ENCODE measurements at regions not wholly inside any gene's neighbourhood (a gene's known extent, or its start where the extent isn't known, plus 50 kb on each side); places are given as distances from the start of the nearest gene placed in this dataset.
"Not testable (repeated sequence)": the region's sequence is repeated elsewhere in the genome, so short reads cannot be mapped to it uniquely, and the experiment has no call there.

DNA sequence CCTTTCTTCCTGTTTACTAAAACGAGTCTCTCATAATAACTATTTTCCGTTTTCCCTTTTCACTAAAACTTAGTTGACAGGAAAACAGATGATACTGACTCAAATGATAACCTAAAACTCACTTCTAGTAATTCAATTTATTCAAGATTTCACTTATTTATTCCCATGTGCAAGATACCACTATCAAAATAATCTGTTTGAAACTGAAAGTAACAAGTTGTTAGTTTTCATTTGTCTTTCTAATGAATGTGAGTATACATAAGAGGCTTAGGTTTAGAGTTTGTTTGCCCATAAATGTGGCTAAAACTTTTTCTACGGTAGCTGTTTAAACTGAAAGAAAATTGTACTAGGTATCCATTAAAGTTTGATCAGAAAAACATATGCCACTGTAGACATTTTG, 314.9 kb upstream of the STEAP1 start:
- Mint-ChIP-seq H3K9me3 (peaks cover 3% of the 10 kb centered on the region), H3K36me3 (ENCODE audit: low read depth) (no peaks in the 10 kb centered on the region), H3K4me1 (ENCODE audit: low read depth) (no peaks in the 10 kb centered on the region), H3K4me3 (peak overlapping the region; percentile 13), H3K27me3 (no peaks in the 10 kb centered on the region), H3K27ac (no peak overlapping the region)

DNA sequence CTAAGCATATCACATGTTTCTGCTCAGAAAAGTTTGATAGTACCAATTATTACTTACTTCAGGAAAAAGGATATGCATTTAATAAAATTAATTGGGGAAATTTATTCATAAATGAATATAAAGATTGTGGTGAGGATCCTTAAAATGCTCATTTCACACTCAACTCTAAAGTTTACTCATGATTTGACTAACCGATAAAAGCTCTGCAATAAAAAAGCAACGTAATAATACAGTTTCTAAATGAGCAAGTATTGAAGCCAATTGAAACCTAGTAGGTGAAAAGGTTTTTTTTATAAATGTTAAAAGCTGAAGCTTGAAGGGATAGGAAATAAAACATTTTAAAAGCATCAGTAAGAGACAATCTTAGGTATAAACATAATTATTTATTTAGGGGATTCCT, 308.3 kb upstream of the STEAP1 start:
- no peaks in the 10 kb centered on the region for H3K4me1 Mint-ChIP-seq (ENCODE audit: low read depth)
- no peaks in the 10 kb centered on the region for H3K36me3 Mint-ChIP-seq (ENCODE audit: low read depth)
- peaks cover 3% of the 10 kb centered on the region for H3K9me3 Mint-ChIP-seq
- H3K27me3 Mint-ChIP-seq, result no peaks in the 10 kb centered on the region
- no peak overlapping the region for H3K4me3 Mint-ChIP-seq
- H3K27ac Mint-ChIP-seq, result no peak overlapping the region

DNA sequence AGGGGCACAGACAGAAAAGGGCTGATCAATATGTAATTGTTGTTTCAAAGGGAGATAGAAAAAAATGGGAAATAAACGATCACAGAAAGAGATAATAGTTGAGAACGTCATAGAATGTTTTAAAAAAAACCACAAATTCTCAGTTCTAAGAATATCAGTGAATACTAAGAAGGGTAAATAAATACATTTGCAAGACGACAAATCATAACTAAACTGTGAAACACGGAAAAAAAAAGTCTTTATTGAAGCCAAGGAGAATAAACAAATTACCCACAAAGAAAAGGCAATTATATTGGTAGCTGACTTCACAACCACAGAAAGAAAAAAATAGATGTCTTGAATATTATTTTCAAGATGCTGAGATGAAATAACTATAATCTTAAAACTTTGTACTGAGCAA, 305.2 kb upstream of the STEAP1 start:
- Mint-ChIP-seq H3K9me3 (no peaks in the 10 kb centered on the region), H3K36me3 (ENCODE audit: low read depth) (no peaks in the 10 kb centered on the region), H3K4me3 (no peak overlapping the region), H3K27me3 (no peaks in the 10 kb centered on the region), H3K4me1 (ENCODE audit: low read depth) (no peaks in the 10 kb centered on the region), H3K27ac (no peak overlapping the region)

DNA sequence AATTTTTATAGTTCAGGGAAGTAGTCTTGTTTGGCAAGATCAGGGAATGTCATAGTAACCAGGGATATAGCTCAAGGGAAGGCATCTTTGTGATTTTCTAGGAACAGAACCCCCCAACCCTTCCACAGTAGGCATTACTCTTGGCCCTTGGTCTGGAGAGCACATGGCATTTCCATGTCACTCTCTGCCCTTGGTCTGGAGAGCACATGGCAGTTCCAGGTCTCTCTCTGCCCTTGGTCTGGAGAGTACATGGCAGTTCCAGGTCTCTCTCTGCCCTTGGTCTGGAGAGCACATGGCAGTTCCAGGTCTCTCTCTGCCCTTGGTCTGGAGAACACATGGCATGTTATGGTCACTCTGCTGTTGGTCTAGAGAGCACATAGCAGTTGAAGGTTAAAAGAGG, 297.2 kb upstream of the STEAP1 start:
- H3K4me1 Mint-ChIP-seq (ENCODE audit: low read depth); H3K27me3 Mint-ChIP-seq; H3K36me3 Mint-ChIP-seq (ENCODE audit: low read depth); H3K9me3 Mint-ChIP-seq; H3K4me3 Mint-ChIP-seq; H3K27ac Mint-ChIP-seq: not testable (repeated sequence)

DNA sequence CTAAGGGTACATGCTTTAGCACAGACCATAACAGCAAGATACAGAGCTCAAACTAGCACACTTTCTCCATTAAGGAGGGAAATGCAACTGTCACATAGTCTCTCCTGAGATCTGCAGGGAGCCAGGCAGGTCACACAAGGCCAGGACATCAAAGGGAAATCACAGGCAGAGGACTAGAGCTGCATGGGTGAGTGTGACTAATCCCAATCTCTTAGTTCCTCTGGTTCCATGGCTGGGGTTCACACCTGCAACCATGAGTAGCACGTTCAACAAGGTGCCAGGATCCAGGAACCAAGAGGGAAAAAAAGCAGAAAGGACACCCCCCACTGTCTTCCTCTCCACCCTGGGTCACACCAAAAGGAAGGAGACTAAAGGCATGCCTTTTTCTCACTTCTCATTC, 296.5 kb upstream of the STEAP1 start:
- H3K36me3 Mint-ChIP-seq (ENCODE audit: low read depth), result no peaks in the 10 kb centered on the region
- H3K9me3 Mint-ChIP-seq, result peaks cover 11% of the 10 kb centered on the region
- H3K27me3 Mint-ChIP-seq, result no peaks in the 10 kb centered on the region

DNA sequence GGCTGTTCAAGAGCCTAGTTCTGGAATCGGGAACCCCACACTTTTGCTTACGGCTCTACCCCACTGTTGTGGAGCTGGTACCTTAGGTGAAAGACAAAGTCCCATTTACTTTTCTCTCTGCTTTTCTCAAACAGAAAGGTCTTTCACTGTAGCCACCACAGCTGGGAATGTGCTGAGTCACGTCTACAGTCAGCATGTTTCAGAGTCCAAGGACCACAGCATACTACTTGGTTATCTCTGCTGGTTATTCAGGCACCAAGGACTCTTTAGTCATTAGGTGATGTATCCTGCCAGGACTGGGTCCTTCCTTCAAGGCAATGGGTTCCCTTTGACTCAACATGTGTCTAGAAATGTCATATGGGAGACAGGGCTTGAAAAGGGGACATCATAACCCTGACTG, 266.8 kb upstream of the STEAP1 start:
- no peaks in the 10 kb centered on the region for H3K4me1 Mint-ChIP-seq (ENCODE audit: low read depth)
- H3K4me3 Mint-ChIP-seq, result no peak overlapping the region
- H3K36me3 Mint-ChIP-seq (ENCODE audit: low read depth), result no peaks in the 10 kb centered on the region
- H3K27ac Mint-ChIP-seq, result no peak overlapping the region
- peaks cover 4% of the 10 kb centered on the region for H3K9me3 Mint-ChIP-seq
- no peaks in the 10 kb centered on the region for H3K27me3 Mint-ChIP-seq

More for the DNA sequence above, 296.5 kb upstream of the STEAP1 start:
- no peak overlapping the region for H3K27ac Mint-ChIP-seq
- H3K4me3 Mint-ChIP-seq, result no peak overlapping the region
- H3K4me1 Mint-ChIP-seq (ENCODE audit: low read depth), result no peaks in the 10 kb centered on the region

DNA sequence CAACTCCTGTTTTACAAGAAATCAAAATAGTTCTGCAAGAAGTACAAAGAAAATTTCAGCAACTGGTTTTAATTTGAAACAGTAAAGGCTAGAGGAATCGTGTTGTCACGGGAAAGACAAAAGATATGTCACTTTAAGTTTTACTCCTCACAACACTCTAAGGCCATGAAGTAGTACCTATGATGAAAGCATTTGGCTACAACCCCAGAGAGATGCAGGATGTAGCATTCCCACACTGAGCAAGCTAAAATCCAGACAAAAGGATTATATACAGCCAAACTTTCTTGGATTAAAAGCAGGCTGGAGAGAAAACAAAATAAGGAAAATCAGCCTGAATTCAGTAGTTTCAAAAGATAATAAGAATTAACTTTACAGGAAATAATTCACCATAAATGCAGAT, 245.5 kb upstream of the STEAP1 start:
- no peaks in the 10 kb centered on the region for H3K4me1 Mint-ChIP-seq (ENCODE audit: low read depth)
- no peak overlapping the region for H3K4me3 Mint-ChIP-seq
- no peaks in the 10 kb centered on the region for H3K27me3 Mint-ChIP-seq
- no peaks in the 10 kb centered on the region for H3K36me3 Mint-ChIP-seq (ENCODE audit: low read depth)
- no peaks in the 10 kb centered on the region for H3K9me3 Mint-ChIP-seq
- no peak overlapping the region for H3K27ac Mint-ChIP-seq

DNA sequence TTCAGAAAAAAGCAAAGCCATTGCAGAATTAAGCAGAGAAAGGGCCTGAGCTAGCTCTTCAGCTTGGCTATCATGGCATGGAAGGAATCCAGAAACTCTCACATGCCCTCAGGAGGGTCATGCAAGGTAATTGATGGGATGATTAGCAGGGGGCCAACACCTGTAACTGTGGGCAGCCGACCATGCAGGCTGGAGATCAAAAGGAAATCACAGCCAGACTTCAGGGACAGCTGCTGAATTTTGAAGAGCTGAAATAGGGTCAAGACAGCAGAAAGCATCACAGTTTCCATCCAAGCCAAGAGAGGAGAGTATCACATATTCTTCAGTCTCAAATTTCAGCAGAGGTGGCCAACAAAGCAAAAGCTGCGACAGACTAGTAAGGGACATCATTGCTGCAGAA, 239.6 kb upstream of the STEAP1 start:
- no peaks in the 10 kb centered on the region for H3K27me3 Mint-ChIP-seq
- no peak overlapping the region for H3K27ac Mint-ChIP-seq
- H3K9me3 Mint-ChIP-seq, result no peaks in the 10 kb centered on the region
- H3K4me1 Mint-ChIP-seq (ENCODE audit: low read depth), result no peaks in the 10 kb centered on the region
- no peaks in the 10 kb centered on the region for H3K36me3 Mint-ChIP-seq (ENCODE audit: low read depth)
- no peak overlapping the region for H3K4me3 Mint-ChIP-seq

DNA sequence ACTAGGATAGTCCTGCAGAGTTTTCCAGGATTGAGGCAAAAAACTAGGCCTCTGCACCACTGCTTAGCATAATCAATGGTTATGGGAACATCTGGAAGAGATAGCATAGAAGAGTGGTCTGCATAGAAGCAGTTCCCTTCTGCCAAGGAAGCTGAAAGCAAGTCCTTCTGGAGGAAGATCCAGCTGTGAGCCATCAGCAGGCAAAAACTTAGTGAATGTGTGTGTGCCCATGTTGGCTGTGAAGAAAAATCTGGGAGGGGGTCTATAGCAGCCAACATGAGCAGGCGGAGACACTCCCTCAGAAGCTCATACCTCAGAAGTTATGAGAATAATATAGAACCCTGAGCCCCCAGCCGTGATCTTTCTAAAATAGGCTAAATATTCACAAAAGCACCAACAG, 228.1 kb upstream of the STEAP1 start:
- no peaks in the 10 kb centered on the region for H3K4me1 Mint-ChIP-seq (ENCODE audit: low read depth)
- H3K36me3 Mint-ChIP-seq (ENCODE audit: low read depth), result no peaks in the 10 kb centered on the region
- H3K27ac Mint-ChIP-seq, result no peak overlapping the region
- H3K9me3 Mint-ChIP-seq, result no peaks in the 10 kb centered on the region
- H3K27me3 Mint-ChIP-seq, result no peaks in the 10 kb centered on the region
- H3K4me3 Mint-ChIP-seq, result no peak overlapping the region

DNA sequence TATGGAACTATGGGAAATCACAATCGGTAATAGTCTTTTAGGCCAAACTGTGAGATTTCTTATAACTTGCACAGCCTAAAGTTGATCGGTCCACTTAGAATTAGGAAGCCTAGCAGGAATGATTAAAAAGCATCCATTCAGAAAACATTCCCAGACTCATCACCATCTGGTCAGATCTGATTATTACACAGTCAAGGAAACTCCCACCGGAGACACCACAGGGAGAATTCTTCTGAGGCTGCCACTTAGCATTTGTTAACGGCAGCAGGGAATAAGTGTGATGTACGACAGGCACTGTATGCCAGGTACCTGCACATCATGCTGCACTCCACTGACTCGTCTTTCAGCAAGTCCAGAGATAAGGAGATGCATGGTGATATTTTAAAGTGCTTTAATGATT, 227.6 kb upstream of the STEAP1 start:
- no peaks in the 10 kb centered on the region for H3K27me3 Mint-ChIP-seq
- no peaks in the 10 kb centered on the region for H3K36me3 Mint-ChIP-seq (ENCODE audit: low read depth)
- no peak overlapping the region for H3K27ac Mint-ChIP-seq
- no peaks in the 10 kb centered on the region for H3K4me1 Mint-ChIP-seq (ENCODE audit: low read depth)
- no peak overlapping the region for H3K4me3 Mint-ChIP-seq
- H3K9me3 Mint-ChIP-seq, result no peaks in the 10 kb centered on the region

DNA sequence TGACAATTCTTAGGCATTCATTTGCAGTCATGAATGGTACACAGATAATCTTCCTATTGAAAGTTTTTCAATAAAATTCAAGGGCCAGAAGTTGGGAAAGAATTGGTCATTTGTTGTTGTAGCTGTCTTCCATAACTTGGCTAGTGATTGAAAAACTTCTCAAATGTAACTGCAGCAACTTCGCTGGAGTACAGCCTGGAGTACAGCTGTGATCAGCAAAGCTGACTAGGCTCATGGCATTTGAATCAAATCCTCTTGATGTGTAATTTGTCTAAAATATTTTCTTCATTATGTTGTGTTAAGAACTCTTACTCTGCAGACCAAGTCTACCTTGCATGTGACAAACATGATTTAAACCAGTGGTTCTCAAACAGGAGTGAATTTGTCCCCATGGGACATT, 226.5 kb upstream of the STEAP1 start:
- no peaks in the 10 kb centered on the region for H3K36me3 Mint-ChIP-seq (ENCODE audit: low read depth)
- no peaks in the 10 kb centered on the region for H3K27me3 Mint-ChIP-seq
- H3K27ac Mint-ChIP-seq, result no peak overlapping the region

DNA sequence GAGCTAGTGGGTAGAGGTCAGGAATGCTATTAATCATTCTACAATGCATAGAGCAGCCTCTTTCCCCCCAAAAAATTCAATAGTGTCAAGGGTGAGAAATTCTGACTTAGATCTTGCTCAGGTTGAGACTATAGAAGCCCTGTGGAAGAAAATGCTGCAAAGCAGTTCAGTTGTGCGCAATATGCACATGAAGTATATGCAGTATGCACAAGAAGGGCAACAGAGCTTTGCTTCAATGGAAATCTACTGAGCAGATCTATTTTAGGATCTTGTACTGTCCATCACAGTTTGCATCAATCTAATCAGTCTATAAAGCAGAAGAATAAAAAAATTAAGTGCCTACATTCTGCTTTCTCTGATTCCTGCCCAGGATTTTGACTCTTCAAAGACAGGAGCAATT, 225.8 kb upstream of the STEAP1 start:
- Mint-ChIP-seq H3K4me1 (ENCODE audit: low read depth) (no peaks in the 10 kb centered on the region), H3K27me3 (no peaks in the 10 kb centered on the region), H3K4me3 (no peak overlapping the region), H3K36me3 (ENCODE audit: low read depth) (no peaks in the 10 kb centered on the region), H3K27ac (no peak overlapping the region), H3K9me3 (no peaks in the 10 kb centered on the region)

More for the DNA sequence above, 226.5 kb upstream of the STEAP1 start:
- no peaks in the 10 kb centered on the region for H3K4me1 Mint-ChIP-seq (ENCODE audit: low read depth)
- H3K4me3 Mint-ChIP-seq, result no peak overlapping the region
- H3K9me3 Mint-ChIP-seq, result no peaks in the 10 kb centered on the region

DNA sequence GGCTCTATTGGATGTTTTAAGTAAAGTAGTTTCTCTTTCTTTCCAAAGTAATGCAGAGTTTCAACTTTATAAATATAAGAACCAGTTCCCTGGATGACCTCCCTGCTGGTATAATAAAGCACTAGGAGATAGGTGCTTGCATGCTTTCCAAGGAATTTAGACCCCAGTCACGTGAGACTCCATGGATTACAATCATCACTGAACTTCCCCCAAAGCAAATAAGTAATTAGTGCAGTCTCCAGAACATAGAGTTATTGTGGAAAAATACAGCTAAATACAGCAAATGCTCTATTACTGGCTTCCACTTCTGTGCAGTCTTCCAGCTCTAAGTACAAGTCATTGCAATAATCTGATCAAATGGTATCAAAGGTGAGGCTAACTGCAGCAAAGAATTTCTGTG, 220.2 kb upstream of the STEAP1 start:
- H3K9me3 Mint-ChIP-seq, result no peaks in the 10 kb centered on the region
- H3K27me3 Mint-ChIP-seq, result no peaks in the 10 kb centered on the region
- H3K4me1 Mint-ChIP-seq (ENCODE audit: low read depth), result no peaks in the 10 kb centered on the region
- H3K4me3 Mint-ChIP-seq, result no peak overlapping the region
- no peaks in the 10 kb centered on the region for H3K36me3 Mint-ChIP-seq (ENCODE audit: low read depth)
- H3K27ac Mint-ChIP-seq, result no peak overlapping the region

DNA sequence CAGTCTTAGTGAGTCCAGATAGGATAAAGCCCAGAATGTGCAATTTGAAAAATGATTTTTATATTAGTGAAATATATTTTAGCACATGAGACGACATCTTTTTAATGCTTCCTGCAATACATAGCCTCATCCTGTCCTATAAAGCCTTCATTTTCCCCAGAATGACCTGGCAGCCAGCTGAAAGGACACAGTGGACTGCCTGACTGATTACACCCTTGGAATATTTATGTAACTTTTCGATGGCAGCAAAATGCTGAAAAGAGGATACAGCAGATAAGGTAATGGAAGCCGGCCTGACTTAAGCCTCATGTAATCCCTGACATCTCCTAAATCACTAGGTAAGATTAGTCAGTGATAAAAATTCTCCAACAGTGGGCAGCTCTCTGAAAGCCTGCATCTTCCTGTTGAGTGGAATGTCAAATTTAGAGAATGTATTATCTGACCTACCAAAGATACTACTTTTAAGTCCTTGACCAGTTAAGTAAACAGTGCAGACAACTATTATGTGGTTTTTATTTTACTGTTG, 210.7 kb upstream of the STEAP1 start:
- Mint-ChIP-seq H3K36me3 (ENCODE audit: low read depth) (no peaks in the 10 kb centered on the region), H3K9me3 (no peaks in the 10 kb centered on the region), H3K4me1 (ENCODE audit: low read depth) (no peaks in the 10 kb centered on the region), H3K27me3 (no peaks in the 10 kb centered on the region), H3K4me3 (no peak overlapping the region), H3K27ac (no peak overlapping the region)

DNA sequence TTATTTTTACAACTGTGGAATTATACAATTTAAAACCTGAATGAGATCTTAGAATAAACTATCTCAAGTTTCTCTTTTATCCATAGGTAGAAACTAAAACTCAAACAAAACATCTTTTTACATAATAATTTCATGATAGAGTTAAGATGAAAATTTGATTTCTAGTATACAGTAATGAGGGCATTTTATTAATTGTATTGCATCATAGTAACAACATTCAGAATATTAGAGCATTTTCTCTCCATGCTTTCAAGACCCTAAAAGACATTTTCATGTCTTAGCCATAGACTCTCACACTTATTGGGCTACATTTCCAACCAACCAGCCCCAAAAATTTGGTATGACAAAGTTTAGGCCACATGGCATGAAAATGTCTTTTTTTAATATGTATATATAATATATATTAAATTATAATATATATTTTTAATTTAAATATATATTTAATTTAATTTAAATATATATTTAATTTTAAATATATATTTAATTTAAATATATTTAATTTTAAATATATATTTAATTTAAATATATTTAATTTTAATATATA, 195.7 kb upstream of the STEAP1 start:
- H3K9me3 Mint-ChIP-seq, result peaks cover 4% of the 10 kb centered on the region
- no peak overlapping the region for H3K4me3 Mint-ChIP-seq
- no peak overlapping the region for H3K27ac Mint-ChIP-seq
- H3K36me3 Mint-ChIP-seq (ENCODE audit: low read depth), result no peaks in the 10 kb centered on the region
- H3K4me1 Mint-ChIP-seq (ENCODE audit: low read depth), result no peaks in the 10 kb centered on the region
- no peaks in the 10 kb centered on the region for H3K27me3 Mint-ChIP-seq

DNA sequence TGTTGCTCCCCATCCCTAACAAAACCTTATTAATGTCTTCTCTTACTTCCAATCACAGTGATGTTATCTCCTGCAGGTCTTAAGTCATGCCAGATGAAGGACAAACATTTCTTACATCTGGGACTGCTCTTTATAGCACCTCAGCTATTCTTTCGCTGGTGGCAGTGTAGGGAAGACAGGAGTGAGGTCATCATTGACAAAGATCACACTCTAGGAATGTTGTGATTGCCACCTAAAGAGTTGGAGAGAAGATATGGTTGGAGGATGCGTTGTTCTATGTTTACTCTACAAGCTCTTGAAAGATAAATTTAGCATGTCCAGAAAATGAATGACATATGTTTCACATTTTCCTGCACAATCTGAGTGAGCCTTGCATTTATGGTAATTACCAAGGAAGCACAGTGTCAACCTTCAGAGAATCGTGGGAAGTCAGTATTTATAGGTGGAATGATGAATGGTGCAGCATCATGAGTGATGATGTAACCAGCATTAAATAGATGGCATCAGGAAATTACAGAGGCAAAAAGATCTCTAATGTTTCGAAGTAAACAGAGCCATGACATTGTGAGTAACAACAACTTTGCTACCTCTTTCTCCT, 188.1 kb upstream of the STEAP1 start:
- Mint-ChIP-seq H3K4me3 (no peak overlapping the region), H3K27me3 (no peaks in the 10 kb centered on the region), H3K4me1 (ENCODE audit: low read depth) (no peaks in the 10 kb centered on the region), H3K36me3 (ENCODE audit: low read depth) (no peaks in the 10 kb centered on the region), H3K27ac (no peak overlapping the region), H3K9me3 (no peaks in the 10 kb centered on the region)
